Panc1 (cell line): ENCODE measurements at regions not wholly inside any gene's neighbourhood (a gene's known extent, or its start where the extent isn't known, plus 50 kb on each side); places are given as distances from the start of the nearest gene placed in this dataset.

Experiments
- ATAC-seq: fragments of 200-7000 bp; cut with Tn5 transposase; 2 replicates; pipeline ENCODE4 v1.9.1; 2020; ENCODE audit warnings: mild to moderate bottlenecking, moderate library complexity
- BruUV-seq: library from RNA; stranded (reverse); fragments of 400-500 nt; replicated peaks from 2 replicates; lab custom pipeline; 2021; lab: Mats Ljungman, UMichigan
- CTCF ChIA-PET: fragments of 300-600 bp; sonication (Branson Sonifier 250); formaldehyde crosslinking; loops from one replicate; lab custom pipeline; 2022; ENCODE audit warnings: antibody characterized with exemption; lab: Charles Lee
- POLR2A ChIA-PET: fragments of 300-600 bp; sonication (Branson Sonifier 250); formaldehyde crosslinking; loops from one replicate; lab custom pipeline; 2022; ENCODE audit warnings: antibody characterized with exemption; lab: Charles Lee
- DNase-seq: peaks from one replicate; pipeline ENCODE4 v3.0.0-alpha.2; 2010; ENCODE audit warnings: low read depth, low spot score
- H3K27ac ChIP-seq: 2 replicates; pipeline ENCODE4 v1.5.1; 2011; ENCODE audit warnings: mild to moderate bottlenecking, low read length, inconsistent platforms
- H3K27me3 ChIP-seq: fragments of 200-500 bp; sonication (Bioruptor generic); 2 replicates; pipeline ENCODE4 v1.6.0; 2014; ENCODE audit warnings: low read length, inconsistent platforms; ENCODE audit not compliant: control insufficient read depth, insufficient read depth
- H3K36me3 ChIP-seq: fragments of 200-500 bp; sonication (Bioruptor generic); 2 replicates; pipeline ENCODE4 v1.5.1; 2014; ENCODE audit warnings: inconsistent platforms, mild to moderate bottlenecking, low read length, moderate library complexity; ENCODE audit not compliant: control insufficient read depth, insufficient read depth
- H3K4me1 ChIP-seq: 2 replicates; pipeline ENCODE4 v1.5.1; 2011; ENCODE audit warnings: inconsistent platforms, mild to moderate bottlenecking, low read length, moderate library complexity; ENCODE audit not compliant: control insufficient read depth, insufficient read depth
- H3K4me3 ChIP-seq, 2 experiments: 2 replicates each; pipeline ENCODE4 v1.5.1; 2011 to 2012; ENCODE audit warnings: low read depth in 2 of 2, low read length in 2 of 2, mild to moderate bottlenecking in 2 of 2, inconsistent platforms in 1 of 2, moderate library complexity in 1 of 2
- H3K9me3 ChIP-seq: fragments of 200-500 bp; sonication (Bioruptor generic); 2 replicates; pipeline ENCODE4 v1.5.1; 2014; ENCODE audit warnings: low read depth, mild to moderate bottlenecking, inconsistent platforms, low read length, moderate library complexity; ENCODE audit not compliant: control insufficient read depth, insufficient read depth
- POLR2AphosphoS5 ChIP-seq: IDR thresholded peaks from 2 replicates; pipeline ENCODE4 v1.6.1; 2012; ENCODE audit warnings: mild to moderate bottlenecking, low read depth, low read length, moderate library complexity
- SIN3A ChIP-seq: IDR thresholded peaks from 2 replicates; pipeline ENCODE4 v1.6.1; 2012; ENCODE audit warnings: low read depth, mild to moderate bottlenecking, low read length, moderate library complexity, borderline replicate concordance; ENCODE audit not compliant: insufficient read depth
- TCF7L2 ChIP-seq: IDR thresholded peaks from 2 replicates; pipeline ENCODE4 v1.6.1; 2011; ENCODE audit warnings: mild to moderate bottlenecking, low read depth, low read length, inconsistent platforms
- in situ Hi-C: cut with HindIII; loops from 2 replicates; pipeline ENCODE4 v1.10.0; 2016; ENCODE audit warnings: low sequenced_read_pairs, low pct_unique_long_range_greater_than_20kb
- intact Hi-C: fragments of 100-400 bp; cut with micrococcal nuclease; formaldehyde crosslinking; loops from one replicate; pipeline ENCODE4 v1.10.0; 2022; ENCODE audit not compliant: unreplicated experiment
- TF ChIP-seq, protein P1 (sequence below): fragments of 450-650 bp; IDR thresholded peaks from 2 replicates; pipeline ENCODE4 v1.5.1; 2017; ENCODE audit warnings: mild to moderate bottlenecking
- TF ChIP-seq, protein P2 (sequence below), 2 experiments: IDR thresholded peaks; 2 replicates each; pipeline ENCODE4 v1.6.1; 2011 to 2012; ENCODE audit warnings: low read depth in 2 of 2, control low read depth in 1 of 2, low read length in 1 of 2, mild to moderate bottlenecking in 1 of 2, moderate library complexity in 1 of 2; ENCODE audit not compliant: insufficient read depth in 1 of 2

DNA sequence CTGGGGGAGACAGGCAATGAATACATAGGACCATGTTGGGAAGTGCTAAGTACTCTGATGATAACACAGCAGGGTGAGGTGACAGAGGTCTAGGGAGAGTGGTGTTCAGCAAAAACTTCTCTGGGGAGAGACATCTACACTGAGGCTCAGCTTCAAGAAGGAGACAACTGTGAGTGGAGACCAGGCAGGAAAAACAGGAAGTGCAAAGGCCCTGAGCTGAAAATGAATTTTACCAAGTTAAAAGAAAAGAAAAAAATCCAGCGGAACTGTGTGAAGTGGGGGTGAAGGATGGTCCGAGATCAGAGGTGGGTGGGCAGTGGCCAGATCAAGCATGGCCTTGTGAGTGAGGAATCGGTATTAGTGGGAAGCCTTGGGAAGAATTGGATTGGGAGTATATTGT lies 110.1 kb upstream of the CLSTN2 start:
- Histone ChIP-seq H3K9me3 (no peaks in the 10 kb centered on the region), H3K4me3 (no peak overlapping the region), H3K27ac (no peak overlapping the region), H3K27me3 (no peaks in the 10 kb centered on the region), H3K4me1 (no peaks in the 10 kb centered on the region), H3K36me3 (no peaks in the 10 kb centered on the region)
- ATAC-seq (no peak), DNase-seq (no peak)
- POLR2A ChIA-PET = no interaction called here
- in situ Hi-C loops (no loop called here), intact Hi-C loops (no loop called here)
- TF ChIP-seq SIN3A (no peak), TCF7L2 (no peak), POLR2AphosphoS5 (no peak)
- TF ChIP-seq, protein P1, sequence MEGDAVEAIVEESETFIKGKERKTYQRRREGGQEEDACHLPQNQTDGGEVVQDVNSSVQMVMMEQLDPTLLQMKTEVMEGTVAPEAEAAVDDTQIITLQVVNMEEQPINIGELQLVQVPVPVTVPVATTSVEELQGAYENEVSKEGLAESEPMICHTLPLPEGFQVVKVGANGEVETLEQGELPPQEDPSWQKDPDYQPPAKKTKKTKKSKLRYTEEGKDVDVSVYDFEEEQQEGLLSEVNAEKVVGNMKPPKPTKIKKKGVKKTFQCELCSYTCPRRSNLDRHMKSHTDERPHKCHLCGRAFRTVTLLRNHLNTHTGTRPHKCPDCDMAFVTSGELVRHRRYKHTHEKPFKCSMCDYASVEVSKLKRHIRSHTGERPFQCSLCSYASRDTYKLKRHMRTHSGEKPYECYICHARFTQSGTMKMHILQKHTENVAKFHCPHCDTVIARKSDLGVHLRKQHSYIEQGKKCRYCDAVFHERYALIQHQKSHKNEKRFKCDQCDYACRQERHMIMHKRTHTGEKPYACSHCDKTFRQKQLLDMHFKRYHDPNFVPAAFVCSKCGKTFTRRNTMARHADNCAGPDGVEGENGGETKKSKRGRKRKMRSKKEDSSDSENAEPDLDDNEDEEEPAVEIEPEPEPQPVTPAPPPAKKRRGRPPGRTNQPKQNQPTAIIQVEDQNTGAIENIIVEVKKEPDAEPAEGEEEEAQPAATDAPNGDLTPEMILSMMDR = no peak
- TF ChIP-seq, protein P2, sequence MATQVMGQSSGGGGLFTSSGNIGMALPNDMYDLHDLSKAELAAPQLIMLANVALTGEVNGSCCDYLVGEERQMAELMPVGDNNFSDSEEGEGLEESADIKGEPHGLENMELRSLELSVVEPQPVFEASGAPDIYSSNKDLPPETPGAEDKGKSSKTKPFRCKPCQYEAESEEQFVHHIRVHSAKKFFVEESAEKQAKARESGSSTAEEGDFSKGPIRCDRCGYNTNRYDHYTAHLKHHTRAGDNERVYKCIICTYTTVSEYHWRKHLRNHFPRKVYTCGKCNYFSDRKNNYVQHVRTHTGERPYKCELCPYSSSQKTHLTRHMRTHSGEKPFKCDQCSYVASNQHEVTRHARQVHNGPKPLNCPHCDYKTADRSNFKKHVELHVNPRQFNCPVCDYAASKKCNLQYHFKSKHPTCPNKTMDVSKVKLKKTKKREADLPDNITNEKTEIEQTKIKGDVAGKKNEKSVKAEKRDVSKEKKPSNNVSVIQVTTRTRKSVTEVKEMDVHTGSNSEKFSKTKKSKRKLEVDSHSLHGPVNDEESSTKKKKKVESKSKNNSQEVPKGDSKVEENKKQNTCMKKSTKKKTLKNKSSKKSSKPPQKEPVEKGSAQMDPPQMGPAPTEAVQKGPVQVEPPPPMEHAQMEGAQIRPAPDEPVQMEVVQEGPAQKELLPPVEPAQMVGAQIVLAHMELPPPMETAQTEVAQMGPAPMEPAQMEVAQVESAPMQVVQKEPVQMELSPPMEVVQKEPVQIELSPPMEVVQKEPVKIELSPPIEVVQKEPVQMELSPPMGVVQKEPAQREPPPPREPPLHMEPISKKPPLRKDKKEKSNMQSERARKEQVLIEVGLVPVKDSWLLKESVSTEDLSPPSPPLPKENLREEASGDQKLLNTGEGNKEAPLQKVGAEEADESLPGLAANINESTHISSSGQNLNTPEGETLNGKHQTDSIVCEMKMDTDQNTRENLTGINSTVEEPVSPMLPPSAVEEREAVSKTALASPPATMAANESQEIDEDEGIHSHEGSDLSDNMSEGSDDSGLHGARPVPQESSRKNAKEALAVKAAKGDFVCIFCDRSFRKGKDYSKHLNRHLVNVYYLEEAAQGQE (IDR thresholded peaks at IDR 0.05; ENCODE audit: insufficient read depth in 1 of 2, low read depth in 2 of 2, low read length in 1 of 2) = no peak
- no TSS peak for BruUV-seq
- CTCF ChIA-PET = no interaction called here

GRCh38 chr3:139814646-139815045 lies 120.3 kb upstream of the CLSTN2 start:
- in situ Hi-C loops = no loop called here
- Histone ChIP-seq H3K4me3 (no peak overlapping the region), H3K27ac (no peak overlapping the region), H3K4me1 (no peaks in the 10 kb centered on the region), H3K9me3 (no peaks in the 10 kb centered on the region), H3K27me3 (no peaks in the 10 kb centered on the region; the same call in 1 of the 2 replicates), H3K36me3 (no peaks in the 10 kb centered on the region)
- BruUV-seq = no TSS peak
- no peak for DNase-seq
- ATAC-seq = no peak
- CTCF ChIA-PET = no interaction called here
- no peak for TF ChIP-seq SIN3A
- TF ChIP-seq, protein P1 = no peak
- TF ChIP-seq POLR2AphosphoS5 = no peak
- no peak for TF ChIP-seq TCF7L2
- TF ChIP-seq, protein P2 (IDR thresholded peaks at IDR 0.05; ENCODE audit: insufficient read depth in 1 of 2, low read depth in 2 of 2, low read length in 1 of 2) = no peak
- POLR2A ChIA-PET = no interaction called here
- intact Hi-C loops = no loop called here
